Ramos (cell line): ENCODE measurements at regions not wholly inside any gene's neighbourhood (a gene's known extent, or its start where the extent isn't known, plus 50 kb on each side); places are given as distances from the start of the nearest gene placed in this dataset.

Experiments used
- in situ Hi-C: fragments of 300-500 bp; cut with MboI; formaldehyde crosslinking; loops from one replicate; pipeline ENCODE4 v1.14.3; 2022; ENCODE audit warnings: low sequenced_read_pairs; ENCODE audit not compliant: unreplicated experiment

DNA sequence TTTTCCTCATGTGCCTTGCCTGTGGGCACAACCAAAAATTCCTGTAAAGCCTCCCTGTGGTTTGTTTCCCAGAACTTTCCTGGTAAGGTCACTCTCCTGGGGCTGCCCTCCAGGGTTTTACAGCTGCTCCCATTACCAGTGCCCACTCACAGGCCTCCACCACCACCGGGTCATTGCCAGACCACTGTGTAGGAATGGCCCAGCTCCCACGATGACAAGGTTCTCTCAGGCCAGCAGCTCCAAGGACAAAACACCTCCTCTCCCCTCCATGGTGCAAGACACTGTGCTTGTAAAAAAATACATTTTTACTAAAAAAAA lies 96.1 kb upstream of the AKIP1 start:
- in situ Hi-C loops = loop anchor here (25.0 kb wide), 1 partner anchor 478 kb away; no protein-coding TSS in a partner anchor

DNA sequence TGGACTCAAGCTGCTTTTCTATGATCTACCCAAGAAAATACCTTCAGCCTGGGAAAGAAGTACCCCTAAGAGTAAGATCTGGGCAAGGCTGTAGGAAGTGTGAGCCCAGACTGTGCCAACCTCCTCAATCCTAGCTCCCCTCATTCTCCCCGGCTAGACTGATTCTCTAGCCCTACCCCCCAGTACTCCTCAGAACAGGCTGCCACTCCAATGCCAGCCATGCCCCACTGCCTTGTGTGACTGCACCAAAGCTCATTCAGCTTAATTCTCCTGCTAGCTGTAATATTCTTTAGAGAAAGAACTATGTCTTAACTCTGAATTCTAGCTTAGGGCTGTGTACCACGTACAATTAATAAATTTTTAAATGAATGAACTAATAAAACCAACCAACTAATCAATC lies 92.6 kb upstream of the AKIP1 start:
- in situ Hi-C loops = loop anchor here (25.0 kb wide), 1 partner anchor 481 kb away; no protein-coding TSS in a partner anchor

DNA sequence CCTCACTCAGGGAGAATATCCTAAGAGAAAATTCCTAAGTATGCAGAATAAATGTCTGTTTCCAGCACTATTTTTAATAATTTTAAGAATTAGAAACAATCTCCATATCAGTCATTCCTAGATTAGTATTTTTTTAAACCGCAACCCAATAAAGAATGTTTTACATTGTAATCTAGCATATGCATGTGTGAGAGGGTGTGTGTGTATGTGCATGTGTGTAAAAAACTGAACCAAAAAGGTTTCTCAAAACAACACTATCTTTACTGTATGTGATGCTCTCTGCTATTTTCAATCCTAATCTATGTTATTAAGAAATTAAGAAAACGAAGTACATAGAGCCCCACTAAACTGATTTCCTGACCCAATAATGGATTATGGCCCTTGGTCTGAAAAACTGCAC lies 90.6 kb upstream of the AKIP1 start:
- in situ Hi-C loops = loop anchor here (25.0 kb wide), 1 partner anchor 483 kb away; no protein-coding TSS in a partner anchor

DNA sequence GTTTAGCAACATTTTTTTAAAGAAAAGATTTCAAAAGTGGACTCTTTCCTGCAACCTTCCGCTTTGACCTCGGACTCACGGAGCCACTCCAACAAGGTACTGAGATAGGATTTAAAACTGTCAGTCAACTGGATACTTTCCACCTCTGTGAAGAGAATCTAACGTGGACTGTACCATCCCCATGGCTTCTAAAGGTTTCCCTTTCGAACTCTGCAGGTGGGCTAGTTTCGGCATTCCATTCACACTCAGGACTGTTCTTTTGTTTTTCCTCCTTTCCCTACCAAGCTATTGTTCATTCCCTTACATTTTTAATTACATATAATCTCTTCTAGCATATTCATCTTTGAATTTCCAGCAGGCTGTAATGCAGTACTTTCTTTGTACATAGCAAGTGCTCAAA lies 88.5 kb upstream of the AKIP1 start:
- in situ Hi-C loops = loop anchor here (25.0 kb wide), 1 partner anchor 485 kb away; no protein-coding TSS in a partner anchor

DNA sequence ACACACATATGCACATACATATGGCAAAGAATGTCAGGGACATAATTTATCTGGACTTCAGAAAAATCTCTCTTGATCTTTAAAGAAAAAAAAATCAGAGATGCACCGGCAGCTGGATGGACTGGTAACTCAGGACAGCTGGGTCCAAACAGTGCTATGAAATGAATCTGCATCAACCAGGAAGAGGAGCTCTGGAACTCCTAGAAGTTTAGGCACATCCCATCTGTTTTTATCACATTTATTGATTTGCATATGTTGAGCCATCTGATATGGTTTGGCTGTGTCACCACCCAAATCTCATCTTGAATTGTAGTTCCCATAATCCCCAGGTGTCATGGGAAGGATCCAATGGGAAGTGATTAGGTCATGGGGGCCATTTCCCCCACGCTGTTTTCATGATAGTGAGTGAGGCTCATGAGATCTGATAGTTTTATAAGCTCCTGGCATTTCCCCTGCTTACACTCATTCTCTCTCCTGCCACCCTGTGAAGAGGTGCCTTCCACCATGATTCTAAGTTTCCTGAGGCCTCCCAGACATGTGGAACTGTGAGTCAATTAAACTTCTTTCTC lies 87.7 kb upstream of the AKIP1 start:
- in situ Hi-C loops = loop anchor here (25.0 kb wide), 1 partner anchor 486 kb away; no protein-coding TSS in a partner anchor

DNA sequence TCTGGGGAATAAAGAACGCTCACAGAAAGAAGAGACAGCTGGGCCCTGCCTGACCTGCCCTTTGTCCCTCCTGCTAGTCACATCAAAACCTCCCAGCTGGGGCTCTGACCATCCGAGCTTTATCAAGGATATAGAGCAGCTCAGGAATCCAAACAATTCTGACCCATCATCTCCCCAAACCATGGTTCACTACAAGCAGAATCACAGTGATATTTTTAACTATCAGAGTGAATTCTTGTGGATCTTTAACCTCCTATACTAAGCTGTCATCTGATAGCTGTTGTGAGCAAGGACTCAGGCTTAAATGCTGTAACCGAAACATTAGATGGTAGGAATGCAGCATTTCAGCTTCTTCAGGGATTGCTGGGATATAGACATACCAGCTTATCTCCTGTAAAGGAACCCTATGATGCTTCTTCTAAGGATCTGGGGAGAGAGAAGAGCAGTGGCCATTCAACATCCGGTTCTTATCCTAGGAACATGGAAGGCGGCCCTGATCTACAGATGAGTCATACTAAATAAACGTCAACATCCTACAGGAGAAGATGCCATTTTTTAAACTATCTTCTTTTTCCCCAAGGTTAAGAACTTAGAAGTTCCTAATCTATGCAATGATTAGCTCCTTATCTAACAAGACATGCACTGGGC lies 84.7 kb upstream of the AKIP1 start:
- in situ Hi-C loops = no loop called here

DNA sequence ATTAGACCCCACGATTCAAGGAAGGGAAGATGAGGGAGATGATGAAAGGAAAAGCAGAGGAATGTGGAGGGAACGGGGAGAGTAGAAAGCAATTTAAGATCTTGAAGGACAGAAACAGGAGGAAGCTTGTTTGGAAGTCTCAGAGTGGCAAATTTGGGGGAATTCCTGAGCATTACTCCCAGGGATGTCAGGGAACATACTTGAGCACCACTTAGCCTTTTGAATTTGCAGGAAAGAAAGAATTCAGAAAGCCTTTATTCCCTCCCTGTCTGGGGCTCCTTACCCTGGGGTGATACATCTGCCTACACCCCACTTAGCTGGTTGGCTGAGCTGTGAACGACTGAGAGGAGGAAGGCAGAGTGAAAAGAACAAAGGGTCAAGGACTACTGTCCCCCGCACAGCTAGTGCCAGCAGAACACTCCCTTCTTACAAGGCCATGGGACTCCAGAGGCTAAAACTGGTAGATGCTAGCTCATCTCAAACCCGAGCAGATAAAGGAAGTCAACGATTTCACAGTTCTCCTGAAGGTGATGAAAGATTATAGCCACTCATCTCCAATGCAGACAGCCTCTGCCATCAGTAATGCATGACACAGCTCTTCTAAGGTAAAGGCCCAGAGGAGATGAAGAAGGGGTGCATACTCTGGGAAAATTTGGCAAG lies 84.0 kb upstream of the AKIP1 start:
- in situ Hi-C loops = no loop called here

DNA sequence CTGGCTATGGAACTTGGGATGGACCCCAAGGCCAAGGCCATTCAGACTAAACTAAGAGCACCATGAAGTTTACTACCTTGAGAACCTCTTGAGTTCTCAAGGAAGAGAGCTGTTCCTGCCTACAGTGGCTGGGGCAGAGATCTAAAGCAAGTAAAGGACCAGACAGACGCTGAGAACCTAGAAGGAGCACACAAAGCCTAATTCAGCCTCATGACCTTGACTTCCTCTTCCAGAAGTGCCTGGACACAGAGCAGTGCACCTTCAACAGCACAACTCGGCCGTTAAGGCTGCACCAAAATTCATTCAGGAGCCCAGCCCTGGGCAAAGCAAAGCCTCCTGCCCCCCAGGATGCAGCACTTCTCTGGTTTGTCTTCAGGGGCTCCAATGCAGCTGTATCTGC lies 82.9 kb upstream of the AKIP1 start:
- in situ Hi-C loops = no loop called here

DNA sequence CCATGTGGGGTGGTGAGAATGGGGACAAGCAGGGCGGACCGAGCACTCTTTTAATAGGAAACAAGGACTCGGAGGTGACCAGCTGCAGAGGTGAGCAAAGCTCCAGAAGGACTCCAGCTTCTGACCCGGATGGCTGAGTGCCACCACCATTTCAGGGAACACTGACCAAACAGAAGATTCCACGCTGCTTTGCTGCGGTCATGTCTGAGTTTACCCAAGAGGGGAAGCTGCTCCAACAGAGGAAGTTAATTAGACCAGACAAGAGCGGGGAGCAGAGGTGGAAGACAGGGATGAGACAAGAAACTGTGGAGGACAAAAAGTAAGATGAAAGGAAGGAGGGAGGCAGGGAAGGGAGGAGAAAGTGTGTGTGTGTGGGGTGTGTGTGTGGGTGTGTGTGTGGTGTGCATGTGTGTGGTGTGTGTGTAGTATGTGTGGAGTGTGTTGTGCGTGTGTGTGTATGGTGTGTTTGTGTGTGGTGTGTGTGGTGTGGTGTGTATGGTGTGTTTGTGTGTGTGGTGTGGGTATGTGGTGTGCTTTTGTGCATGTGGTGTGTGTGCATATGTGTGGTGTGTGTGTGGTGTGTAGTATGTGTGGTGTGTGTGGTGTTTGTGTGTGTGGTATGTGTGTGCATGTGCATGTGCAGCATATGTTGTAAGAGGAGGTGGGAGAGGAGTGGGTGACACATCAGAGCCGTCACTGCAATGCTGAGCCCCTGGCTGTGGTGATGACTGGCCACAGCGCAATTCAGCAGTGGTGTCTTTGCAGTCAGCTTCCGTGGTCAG lies 82.2 kb upstream of the AKIP1 start:
- in situ Hi-C loops = no loop called here

DNA sequence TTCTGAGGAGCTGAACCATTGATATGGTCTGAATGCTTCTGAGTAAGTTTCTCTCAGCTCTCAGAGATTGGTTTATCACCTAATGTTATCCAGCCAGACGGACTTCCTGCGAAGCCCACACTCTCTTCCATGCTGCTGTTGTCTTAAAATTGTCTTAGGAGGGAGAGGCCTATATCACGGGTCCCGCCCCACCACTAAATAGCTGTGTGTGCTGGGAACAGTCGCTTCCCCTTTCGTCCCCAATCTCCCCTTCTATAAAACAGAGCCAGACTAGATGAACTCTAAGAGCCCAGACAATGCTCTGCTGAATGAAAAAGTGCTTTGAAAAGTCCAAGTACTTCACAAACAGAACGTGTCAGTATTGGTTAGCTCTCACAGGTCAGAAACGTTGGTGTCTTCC lies 81.4 kb upstream of the AKIP1 start:
- in situ Hi-C loops = no loop called here

DNA sequence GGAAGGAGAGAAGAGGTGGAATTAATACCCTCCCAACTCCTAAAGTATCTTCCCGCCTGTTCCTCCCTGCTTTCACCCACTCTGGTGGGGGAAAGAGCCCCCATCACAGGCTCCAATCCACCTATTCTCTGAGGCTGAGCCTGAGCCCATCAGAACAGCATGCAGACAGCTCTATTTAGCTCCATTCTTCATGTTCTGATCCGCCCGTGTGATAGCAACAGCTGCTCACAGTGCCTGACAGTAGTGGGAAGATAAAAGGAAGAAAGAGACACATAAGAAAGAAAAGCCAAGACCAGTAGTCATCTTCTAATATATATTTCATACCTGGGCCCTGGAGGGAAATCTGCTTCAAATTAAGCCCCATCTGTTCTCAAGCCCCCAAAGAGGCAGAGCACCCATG lies 80.3 kb upstream of the AKIP1 start:
- in situ Hi-C loops = no loop called here

DNA sequence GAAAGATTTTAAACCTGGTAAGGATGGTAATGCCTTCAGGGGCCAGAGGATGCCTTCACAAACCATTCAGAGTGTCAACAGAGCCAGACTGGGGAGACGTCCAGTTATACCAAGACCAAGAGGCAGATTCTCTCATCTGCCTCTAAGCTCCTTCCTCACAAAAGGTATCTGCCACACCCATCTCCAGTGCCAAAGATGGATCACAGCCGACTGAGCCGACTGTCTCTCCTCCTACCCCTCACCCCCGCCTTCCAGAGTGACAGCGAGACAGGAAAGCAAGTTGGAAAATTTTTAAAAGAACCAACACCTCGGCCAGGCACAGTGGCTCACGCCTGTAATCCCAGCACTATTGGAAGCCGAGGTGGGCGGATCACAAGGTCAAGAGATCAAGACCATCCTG lies 79.1 kb upstream of the AKIP1 start:
- in situ Hi-C loops = no loop called here

DNA sequence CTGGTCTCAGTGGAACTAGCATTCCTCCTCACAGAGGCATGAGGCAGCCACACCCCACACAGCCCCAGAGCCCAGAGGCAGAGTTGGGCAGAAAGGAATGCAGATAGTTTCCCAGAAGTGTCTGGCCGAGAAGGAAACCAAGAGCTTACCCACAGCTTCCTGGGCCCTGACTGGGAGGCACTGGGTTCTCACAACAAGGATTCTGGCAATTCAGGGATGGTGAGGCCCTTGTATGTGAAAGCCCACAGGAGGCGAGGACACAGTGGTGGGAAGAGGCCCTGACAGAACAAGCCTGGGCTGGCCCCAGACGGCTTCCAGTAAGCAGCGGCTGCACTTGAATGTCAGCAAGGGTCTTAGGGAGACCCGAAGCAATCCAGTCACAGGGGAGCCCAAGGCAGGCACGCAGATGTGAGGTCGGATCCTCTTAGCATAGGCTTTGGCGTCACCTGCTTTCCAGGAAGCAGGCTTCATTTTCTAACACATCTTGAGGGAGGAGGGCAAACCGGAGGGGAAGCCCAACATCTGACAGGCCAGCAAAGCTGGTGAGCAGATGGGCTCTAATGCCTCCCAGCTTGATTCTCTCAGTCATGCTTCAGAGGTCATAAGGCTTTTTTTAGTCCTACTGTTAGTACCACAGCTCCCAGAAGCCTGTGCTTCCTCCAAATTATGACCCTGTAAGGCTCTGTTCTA lies 78.3 kb upstream of the AKIP1 start:
- in situ Hi-C loops = no loop called here

DNA sequence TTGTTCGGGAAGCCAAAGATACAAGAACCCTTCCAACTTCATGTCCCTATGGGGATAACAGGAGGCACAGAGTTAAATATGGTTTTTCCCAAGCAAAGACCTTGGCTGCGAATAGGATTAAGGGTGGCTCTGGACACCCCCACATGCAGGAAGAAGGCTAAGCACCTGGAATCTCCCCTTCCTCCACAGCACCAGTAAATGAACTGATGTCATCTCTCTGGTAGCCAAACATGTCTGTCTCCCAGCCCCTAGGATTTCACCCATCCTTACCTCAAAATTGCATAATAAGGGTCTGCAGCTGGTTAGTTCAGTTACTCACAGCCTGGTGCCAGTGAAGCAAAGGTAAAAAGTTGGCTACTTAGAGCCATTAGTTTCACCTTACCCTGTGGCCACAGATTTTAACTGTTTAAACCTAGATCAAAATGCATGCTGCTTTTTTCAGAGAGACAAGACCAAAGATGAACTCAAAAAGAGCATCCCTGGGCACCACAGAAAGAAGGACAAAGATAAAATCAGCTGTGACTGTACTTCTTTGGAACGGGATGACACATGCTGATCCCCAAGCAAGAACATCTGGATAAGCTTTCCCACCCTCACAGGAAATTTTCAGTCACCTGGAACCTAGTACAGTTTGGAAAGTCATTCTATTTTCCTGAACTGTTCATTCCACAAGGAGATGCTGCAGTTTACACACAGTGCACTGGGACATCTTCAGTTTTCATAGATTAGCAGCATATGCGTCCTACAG lies 77.2 kb upstream of the AKIP1 start:
- in situ Hi-C loops = no loop called here

DNA sequence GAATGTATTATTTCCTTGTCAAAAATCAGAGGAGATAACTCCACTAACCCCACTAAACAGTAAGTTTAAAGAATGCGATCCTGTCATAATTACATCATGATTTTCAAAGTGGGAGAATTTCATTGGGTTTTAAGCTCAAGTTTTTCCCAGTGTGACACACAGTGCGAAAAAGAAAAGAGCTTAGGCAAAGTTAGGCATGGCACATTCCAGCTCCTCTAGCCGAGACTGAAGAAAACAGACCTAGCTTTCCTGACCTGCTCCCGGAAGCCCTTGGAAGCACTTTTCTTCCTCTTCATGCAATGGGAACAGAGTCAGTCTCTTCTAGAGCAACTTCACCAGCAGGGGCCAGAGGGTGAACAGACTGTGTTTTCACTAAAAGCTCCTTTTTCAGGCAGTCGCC lies 76.6 kb upstream of the AKIP1 start:
- in situ Hi-C loops = no loop called here

DNA sequence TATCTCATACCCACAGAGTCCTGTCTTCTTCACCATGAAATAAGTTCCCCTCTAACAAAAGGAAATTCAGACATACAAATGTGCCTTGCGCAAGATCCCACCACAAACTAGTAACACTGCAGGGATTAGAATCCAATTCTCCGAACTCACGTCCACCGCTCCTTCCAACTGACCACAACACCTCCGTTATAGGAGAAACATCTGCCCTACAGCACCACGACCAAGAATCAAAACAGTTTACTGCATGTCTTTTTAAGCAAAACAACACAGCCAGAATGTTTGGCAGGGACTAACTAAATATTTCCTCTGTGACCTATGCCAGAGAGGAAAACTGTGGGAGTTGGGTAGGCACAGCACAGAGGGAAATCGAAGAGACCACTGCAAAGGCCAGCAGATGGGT lies 72.7 kb upstream of the AKIP1 start:
- in situ Hi-C loops = no loop called here

DNA sequence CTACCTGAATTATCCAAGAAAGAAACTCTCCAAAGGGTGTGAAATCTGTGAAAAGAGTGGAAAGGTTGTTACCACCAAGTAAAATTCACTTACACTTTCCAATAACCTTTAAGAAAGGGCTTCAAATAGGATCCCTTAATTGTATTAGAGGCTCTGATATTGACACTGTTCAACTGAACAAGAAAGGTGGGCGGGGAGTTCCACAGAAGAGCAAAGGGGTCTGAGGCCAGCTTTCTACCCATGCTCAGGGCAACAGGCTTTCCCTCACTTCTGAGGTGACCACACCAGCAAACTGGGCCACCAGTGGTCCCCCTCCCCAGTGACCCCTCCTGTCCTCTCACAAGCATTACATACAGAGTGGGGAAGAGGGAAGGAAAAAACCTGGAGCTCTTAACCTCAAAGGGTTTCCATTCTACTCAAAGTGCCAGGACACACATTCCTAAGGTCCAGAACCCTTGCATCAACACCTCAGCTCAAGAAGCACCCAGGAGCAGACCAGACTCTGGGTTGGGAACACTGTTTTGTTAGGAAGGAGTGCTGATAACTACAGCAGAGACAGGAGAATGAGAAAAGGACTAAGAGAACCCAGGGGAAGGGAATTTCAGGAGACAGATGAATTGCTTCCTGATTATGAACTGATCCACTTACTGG lies 71.6 kb upstream of the AKIP1 start:
- in situ Hi-C loops = no loop called here

DNA sequence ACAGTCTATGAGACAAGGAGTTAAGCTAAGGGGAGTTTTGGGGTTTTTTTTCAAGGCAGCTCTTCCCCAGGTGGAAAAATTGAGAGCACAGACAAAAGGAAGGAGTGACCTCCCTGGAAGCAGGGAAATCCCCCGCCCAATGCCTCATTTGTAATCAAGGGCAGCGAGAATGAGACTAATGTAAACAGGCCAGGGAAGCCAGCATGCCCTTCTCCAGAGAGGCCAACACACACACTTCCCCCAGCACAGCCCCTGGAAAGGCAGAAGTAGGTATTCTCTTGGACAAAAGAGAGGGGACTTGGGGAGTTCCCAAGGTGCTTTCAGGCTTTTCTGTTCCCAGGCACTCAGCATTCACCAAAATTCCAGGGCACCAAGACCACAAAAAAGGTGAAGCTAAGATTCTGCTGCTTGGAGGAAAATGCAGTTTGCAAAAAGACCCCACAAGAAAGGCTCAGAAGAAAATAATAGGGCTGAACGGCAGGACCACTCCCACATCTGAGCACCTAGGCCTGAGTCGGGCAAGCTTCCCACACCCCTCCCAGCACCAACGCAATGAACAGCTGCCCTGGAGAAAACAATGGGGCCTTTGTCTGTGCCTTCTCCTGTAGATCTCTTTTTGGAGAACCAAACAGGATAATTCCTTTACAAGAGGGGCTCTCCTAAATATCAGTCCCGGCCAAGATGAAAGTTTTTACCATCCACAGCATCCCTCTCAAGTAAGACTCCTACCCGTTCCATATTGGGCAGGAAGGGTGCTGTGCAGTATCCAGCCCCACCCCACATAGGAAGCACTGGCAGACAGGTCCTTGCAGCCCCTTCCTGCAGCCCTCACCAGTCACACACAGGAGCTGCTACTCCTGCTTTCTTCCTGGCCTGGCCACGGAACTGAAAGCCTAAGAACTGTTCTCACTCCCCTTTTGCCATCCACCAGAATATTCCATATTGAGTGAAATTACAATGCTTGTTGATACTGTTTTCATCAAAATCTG lies 70.7 kb upstream of the AKIP1 start:
- in situ Hi-C loops = no loop called here
